Neural cell (in vitro differentiated cells): ENCODE measurements at regions not wholly inside any gene's neighbourhood (a gene's known extent, or its start where the extent isn't known, plus 50 kb on each side); places are given as distances from the start of the nearest gene placed in this dataset.

Experiments
- H2AFZ ChIP-seq: fragments of 200-600, 300-800 bp; sonication (generic), shearing (Covaris generic); 2 replicates; pipeline ENCODE4 v1.6.0; 2014; ENCODE audit warnings: low read depth, mild to moderate bottlenecking, antibody characterized with exemption, low read length, moderate library complexity
- H3F3A ChIP-seq: fragments of 200-600 bp; shearing (Covaris generic); 2 replicates; pipeline ENCODE4 v1.6.1; 2016; ENCODE audit warnings: mild to moderate bottlenecking, moderate library complexity, mixed read lengths, antibody characterized with exemption, low read length; ENCODE audit not compliant: insufficient read depth, poor library complexity, severe bottlenecking
- H3K27ac ChIP-seq: fragments of 200-600, 300-800 bp; sonication (generic), shearing (Covaris generic); 2 replicates; pipeline ENCODE4 v1.5.1; 2014; ENCODE audit warnings: mild to moderate bottlenecking, low read length, moderate library complexity
- H3K27me3 ChIP-seq: fragments of 300-800, 200-600 bp; sonication (generic), shearing (Covaris generic); 2 replicates; pipeline ENCODE4 v1.6.0; 2014; ENCODE audit warnings: mild to moderate bottlenecking, low read depth, low read length, moderate library complexity; ENCODE audit not compliant: insufficient read depth
- H3K36me3 ChIP-seq: fragments of 300-800, 200-600 bp; sonication (generic), shearing (Covaris generic); 2 replicates; pipeline ENCODE4 v1.5.1; 2014; ENCODE audit warnings: mild to moderate bottlenecking, antibody characterized with exemption, low read length, moderate library complexity; ENCODE audit not compliant: insufficient read depth
- H3K4me2 ChIP-seq: fragments of 300-800, 200-600 bp; sonication (generic), shearing (Covaris generic); 2 replicates; pipeline ENCODE4 v1.6.0; 2014; ENCODE audit warnings: mild to moderate bottlenecking, low read length
- H3K4me3 ChIP-seq: fragments of 300-800, 200-600 bp; sonication (generic), shearing (Covaris generic); 2 replicates; pipeline ENCODE4 v1.5.1; 2014; ENCODE audit warnings: mild to moderate bottlenecking, low read length, moderate library complexity
- H3K79me2 ChIP-seq: fragments of 200-600 bp; shearing (Covaris generic); replicated peaks from 2 replicates; pipeline ENCODE4 v1.6.0; 2014; ENCODE audit warnings: mild to moderate bottlenecking, low read length, moderate library complexity; ENCODE audit not compliant: insufficient read depth
- H3K9ac ChIP-seq: fragments of 300-800, 200-600 bp; sonication (generic), shearing (Covaris generic); 2 replicates; pipeline ENCODE4 v1.6.1; 2016; ENCODE audit warnings: mild to moderate bottlenecking, low read length, mixed read lengths
- H3K9me2 ChIP-seq: fragments of 200-600 bp; shearing (Covaris generic); 2 replicates; pipeline ENCODE4 v1.6.1; 2016; ENCODE audit warnings: mild to moderate bottlenecking, low read length, mixed read lengths; ENCODE audit not compliant: insufficient read depth
- H3K9me3 ChIP-seq: fragments of 200-600, 300-800 bp; sonication (generic), shearing (Covaris generic); 2 replicates; pipeline ENCODE4 v1.6.1; 2016; ENCODE audit warnings: mild to moderate bottlenecking, mixed run types, low read length, moderate library complexity, mixed read lengths
- H4K20me1 ChIP-seq: fragments of 200-600 bp; shearing (Covaris generic); 2 replicates; pipeline ENCODE4 v1.6.1; 2016; ENCODE audit warnings: mild to moderate bottlenecking, mixed run types; ENCODE audit not compliant: insufficient read depth
- EP300 ChIP-seq: fragments of 450-650 bp; conservative IDR thresholded peaks from 2 replicates; pipeline ENCODE4 v1.6.1; 2014; ENCODE audit warnings: antibody characterized with exemption, mild to moderate bottlenecking, moderate library complexity; ENCODE audit not compliant: poor library complexity, severe bottlenecking
- EZH2 ChIP-seq: fragments of 200-600, 300-800 bp; shearing (Covaris generic), sonication (generic); IDR thresholded peaks from 2 replicates; pipeline ENCODE4 v1.6.1; 2014; ENCODE audit warnings: antibody characterized with exemption, low read length, borderline replicate concordance, mild to moderate bottlenecking; ENCODE audit not compliant: insufficient read depth, poor library complexity, severe bottlenecking
- MXI1 ChIP-seq: fragments of 450-650 bp; conservative IDR thresholded peaks from 2 replicates; pipeline ENCODE4 v1.6.1; 2014; ENCODE audit warnings: antibody characterized with exemption, mild to moderate bottlenecking; ENCODE audit not compliant: poor library complexity, severe bottlenecking
- POLR2AphosphoS5 ChIP-seq: IDR thresholded peaks from 2 replicates; pipeline ENCODE4 v1.6.1; 2012
- RAD21 ChIP-seq: fragments of 450-650 bp; conservative IDR thresholded peaks from 2 replicates; pipeline ENCODE4 v1.6.1; 2014; ENCODE audit warnings: antibody characterized with exemption, mild to moderate bottlenecking, moderate library complexity
- SMC3 ChIP-seq: fragments of 450-650 bp; conservative IDR thresholded peaks from 2 replicates; pipeline ENCODE4 v1.6.1; 2014; ENCODE audit warnings: antibody characterized with exemption, mild to moderate bottlenecking, moderate library complexity; ENCODE audit not compliant: poor library complexity
- TAF1 ChIP-seq: IDR thresholded peaks from 2 replicates; pipeline ENCODE4 v1.6.1; 2012; ENCODE audit warnings: low read depth
- TF ChIP-seq, protein P1 (sequence below): IDR thresholded peaks from 2 replicates; pipeline ENCODE4 v1.6.1; 2012; ENCODE audit warnings: borderline replicate concordance
- TF ChIP-seq, protein P2 (sequence below): fragments of 450-650 bp; IDR thresholded peaks from 2 replicates; pipeline ENCODE4 v1.5.1; 2014; ENCODE audit warnings: antibody characterized with exemption, mild to moderate bottlenecking, moderate library complexity; ENCODE audit not compliant: poor library complexity, severe bottlenecking

DNA sequence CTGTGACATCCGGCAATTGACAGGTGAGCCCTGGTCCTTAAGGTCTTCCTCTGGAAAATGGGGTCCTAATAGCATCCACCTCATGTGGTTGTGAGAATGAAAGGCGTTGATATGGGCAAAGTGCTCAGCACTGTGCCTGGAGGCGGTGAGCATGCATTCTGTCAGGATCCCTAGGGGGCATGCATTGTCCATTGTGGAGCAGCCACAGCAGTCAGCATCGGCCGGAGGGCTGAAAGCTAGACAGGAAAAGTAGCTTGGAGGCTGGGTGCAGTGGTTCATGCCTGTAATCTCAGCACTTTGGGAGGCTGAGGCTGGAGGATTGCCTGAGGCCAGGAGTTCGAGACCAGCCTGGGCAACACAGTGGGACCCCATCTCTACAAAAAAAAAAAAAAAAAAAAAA is 122.2 kb downstream of the LHX2 start:
- H3K9me3 ChIP-seq: no peaks in the 10 kb centered on the region
- H3K4me3 ChIP-seq: no peak overlapping the region
- no peaks in the 10 kb centered on the region for H3K27me3 ChIP-seq
- no peaks in the 10 kb centered on the region for H3F3A ChIP-seq
- H3K9me2 ChIP-seq: no peaks in the 10 kb centered on the region
- H3K4me2 ChIP-seq: no peak overlapping the region
- TF ChIP-seq EP300: no peak
- TF ChIP-seq POLR2AphosphoS5: no peak
- no peak for TF ChIP-seq MXI1
- no peak for TF ChIP-seq EZH2
- TF ChIP-seq SMC3: no peak
- TF ChIP-seq, protein P1, sequence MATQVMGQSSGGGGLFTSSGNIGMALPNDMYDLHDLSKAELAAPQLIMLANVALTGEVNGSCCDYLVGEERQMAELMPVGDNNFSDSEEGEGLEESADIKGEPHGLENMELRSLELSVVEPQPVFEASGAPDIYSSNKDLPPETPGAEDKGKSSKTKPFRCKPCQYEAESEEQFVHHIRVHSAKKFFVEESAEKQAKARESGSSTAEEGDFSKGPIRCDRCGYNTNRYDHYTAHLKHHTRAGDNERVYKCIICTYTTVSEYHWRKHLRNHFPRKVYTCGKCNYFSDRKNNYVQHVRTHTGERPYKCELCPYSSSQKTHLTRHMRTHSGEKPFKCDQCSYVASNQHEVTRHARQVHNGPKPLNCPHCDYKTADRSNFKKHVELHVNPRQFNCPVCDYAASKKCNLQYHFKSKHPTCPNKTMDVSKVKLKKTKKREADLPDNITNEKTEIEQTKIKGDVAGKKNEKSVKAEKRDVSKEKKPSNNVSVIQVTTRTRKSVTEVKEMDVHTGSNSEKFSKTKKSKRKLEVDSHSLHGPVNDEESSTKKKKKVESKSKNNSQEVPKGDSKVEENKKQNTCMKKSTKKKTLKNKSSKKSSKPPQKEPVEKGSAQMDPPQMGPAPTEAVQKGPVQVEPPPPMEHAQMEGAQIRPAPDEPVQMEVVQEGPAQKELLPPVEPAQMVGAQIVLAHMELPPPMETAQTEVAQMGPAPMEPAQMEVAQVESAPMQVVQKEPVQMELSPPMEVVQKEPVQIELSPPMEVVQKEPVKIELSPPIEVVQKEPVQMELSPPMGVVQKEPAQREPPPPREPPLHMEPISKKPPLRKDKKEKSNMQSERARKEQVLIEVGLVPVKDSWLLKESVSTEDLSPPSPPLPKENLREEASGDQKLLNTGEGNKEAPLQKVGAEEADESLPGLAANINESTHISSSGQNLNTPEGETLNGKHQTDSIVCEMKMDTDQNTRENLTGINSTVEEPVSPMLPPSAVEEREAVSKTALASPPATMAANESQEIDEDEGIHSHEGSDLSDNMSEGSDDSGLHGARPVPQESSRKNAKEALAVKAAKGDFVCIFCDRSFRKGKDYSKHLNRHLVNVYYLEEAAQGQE: no peak
- TF ChIP-seq TAF1: no peak
- TF ChIP-seq, protein P2, sequence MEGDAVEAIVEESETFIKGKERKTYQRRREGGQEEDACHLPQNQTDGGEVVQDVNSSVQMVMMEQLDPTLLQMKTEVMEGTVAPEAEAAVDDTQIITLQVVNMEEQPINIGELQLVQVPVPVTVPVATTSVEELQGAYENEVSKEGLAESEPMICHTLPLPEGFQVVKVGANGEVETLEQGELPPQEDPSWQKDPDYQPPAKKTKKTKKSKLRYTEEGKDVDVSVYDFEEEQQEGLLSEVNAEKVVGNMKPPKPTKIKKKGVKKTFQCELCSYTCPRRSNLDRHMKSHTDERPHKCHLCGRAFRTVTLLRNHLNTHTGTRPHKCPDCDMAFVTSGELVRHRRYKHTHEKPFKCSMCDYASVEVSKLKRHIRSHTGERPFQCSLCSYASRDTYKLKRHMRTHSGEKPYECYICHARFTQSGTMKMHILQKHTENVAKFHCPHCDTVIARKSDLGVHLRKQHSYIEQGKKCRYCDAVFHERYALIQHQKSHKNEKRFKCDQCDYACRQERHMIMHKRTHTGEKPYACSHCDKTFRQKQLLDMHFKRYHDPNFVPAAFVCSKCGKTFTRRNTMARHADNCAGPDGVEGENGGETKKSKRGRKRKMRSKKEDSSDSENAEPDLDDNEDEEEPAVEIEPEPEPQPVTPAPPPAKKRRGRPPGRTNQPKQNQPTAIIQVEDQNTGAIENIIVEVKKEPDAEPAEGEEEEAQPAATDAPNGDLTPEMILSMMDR: no peak
- TF ChIP-seq RAD21: no peak
- no peaks in the 10 kb centered on the region for H3K36me3 ChIP-seq
- no peaks in the 10 kb centered on the region for H3K79me2 ChIP-seq
- H4K20me1 ChIP-seq: no peaks in the 10 kb centered on the region
- no peak overlapping the region for H3K9ac ChIP-seq
- H2AFZ ChIP-seq: no peak overlapping the region
- no peak overlapping the region for H3K27ac ChIP-seq

DNA sequence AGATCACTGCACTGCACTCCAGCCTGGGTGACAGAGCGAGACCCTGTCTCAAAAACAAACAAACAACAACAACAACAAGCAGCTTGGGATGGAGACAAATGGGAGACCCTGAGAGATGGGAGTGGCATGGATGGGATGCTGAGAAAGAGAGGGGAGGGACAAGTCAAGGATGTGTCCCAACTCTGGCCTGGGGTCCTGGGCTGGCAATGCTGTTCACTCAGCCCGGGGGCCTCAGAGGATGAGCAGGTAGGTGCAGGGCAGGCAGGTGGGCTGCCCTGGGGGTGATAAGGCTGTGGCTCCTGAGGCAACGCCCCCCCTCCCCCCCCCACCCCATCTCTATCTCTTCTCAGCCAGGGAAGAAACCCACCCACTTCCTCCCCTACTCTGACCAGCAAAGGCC is 123.0 kb downstream of the LHX2 start:
- no peaks in the 10 kb centered on the region for H3K27me3 ChIP-seq

More for the DNA sequence above, 123.0 kb downstream of the LHX2 start:
- Histone ChIP-seq H2AFZ (no peak overlapping the region), H3K9ac (no peak overlapping the region), H3K9me2 (no peaks in the 10 kb centered on the region), H3F3A (no peaks in the 10 kb centered on the region), H3K9me3 (no peaks in the 10 kb centered on the region), H4K20me1 (no peaks in the 10 kb centered on the region), H3K4me3 (no peak overlapping the region), H3K79me2 (no peaks in the 10 kb centered on the region), H3K36me3 (no peaks in the 10 kb centered on the region), H3K27ac (no peak overlapping the region), H3K4me2 (no peak overlapping the region)
- no peak for TF ChIP-seq RAD21
- TF ChIP-seq, protein P2: no peak
- TF ChIP-seq, protein P1: no peak
- no peak for TF ChIP-seq EZH2
- no peak for TF ChIP-seq SMC3
- TF ChIP-seq MXI1: no peak
- no peak for TF ChIP-seq EP300
- TF ChIP-seq TAF1: no peak
- no peak for TF ChIP-seq POLR2AphosphoS5
